ENCODE measurements at regions not wholly inside any gene's neighbourhood (a gene's known extent, or its start where the extent isn't known, plus 50 kb on each side); places are given as distances from the start of the nearest gene placed in this dataset.

- Mint-ChIP-seq H3K27ac (no peak overlapping the region), H3K4me3 (no peak overlapping the region), H3K36me3 (no peaks in the 10 kb centered on the region), H3K9me3 (peaks cover 0 to 7% of the 10 kb centered on the region in 2 donors), H3K4me1 (no peaks in the 10 kb centered on the region), H3K27me3 (ENCODE audit: low read depth in 2 of 2) (no peaks in the 10 kb centered on the region)
- Histone ChIP-seq H3K4me1 (ENCODE audit: control insufficient read depth, insufficient read depth, low read length) (no peaks in the 10 kb centered on the region), H3K27ac (ENCODE audit: low read length) (peak overlapping the region; percentile 21), H3K9me3 (ENCODE audit: control insufficient read depth, insufficient read depth, low read length) (no peaks in the 10 kb centered on the region), H3K36me3 (ENCODE audit: control insufficient read depth, insufficient read depth, low read length) (no peaks in the 10 kb centered on the region), H3K4me3 (ENCODE audit: low read length) (no peak overlapping the region), H3K27me3 (ENCODE audit: control insufficient read depth, insufficient read depth, low read length) (no peaks in the 10 kb centered on the region)
- ATAC-seq: no peak
- no peak for TF ChIP-seq CTCF (IDR thresholded peaks at IDR 0.05)
- WGBS (ENCODE audit: insufficient coverage): 84% methylated on average over 2 of the region's 3 CpGs
- intact Hi-C loops (cut with micrococcal nuclease): no loop called here
- no peak for DNase-seq
Observed at GRCh38 chr12:24379433-24379832, 430.0 kb upstream of the SOX5 start.

GRCh38 chr12:24378548-24379407 lies 429.3 kb upstream of the SOX5 start:
- no peak for TF ChIP-seq CTCF (IDR thresholded peaks at IDR 0.05)
- intact Hi-C loops (cut with micrococcal nuclease): no loop called here
- Histone ChIP-seq H3K27ac (ENCODE audit: low read length) (peak overlapping the region; percentile 37), H3K27me3 (ENCODE audit: control insufficient read depth, insufficient read depth, low read length) (no peaks in the 10 kb centered on the region), H3K9me3 (ENCODE audit: control insufficient read depth, insufficient read depth, low read length) (no peaks in the 10 kb centered on the region), H3K4me1 (ENCODE audit: control insufficient read depth, insufficient read depth, low read length) (no peaks in the 10 kb centered on the region), H3K4me3 (ENCODE audit: low read length) (no peak overlapping the region), H3K36me3 (ENCODE audit: control insufficient read depth, insufficient read depth, low read length) (no peaks in the 10 kb centered on the region)
- Mint-ChIP-seq H3K4me3 (no peak overlapping the region), H3K27ac (no peak overlapping the region), H3K4me1 (no peaks in the 10 kb centered on the region), H3K36me3 (no peaks in the 10 kb centered on the region), H3K9me3 (peaks cover 0 to 4% of the 10 kb centered on the region in 2 donors), H3K27me3 (ENCODE audit: low read depth in 2 of 2) (no peaks in the 10 kb centered on the region)
- no peak for ATAC-seq
- WGBS (ENCODE audit: insufficient coverage): 68% methylated on average over 9 of the region's 10 CpGs
- no peak for DNase-seq

GRCh38 chr12:24374452-24374851 lies 425.0 kb upstream of the SOX5 start:
- no peaks in the 10 kb centered on the region for H3K27me3 Mint-ChIP-seq (ENCODE audit: low read depth in 2 of 2)
- no peak overlapping the region for H3K27ac Mint-ChIP-seq
- Histone ChIP-seq H3K9me3 (ENCODE audit: control insufficient read depth, insufficient read depth, low read length) (no peaks in the 10 kb centered on the region), H3K27ac (ENCODE audit: low read length) (no peak overlapping the region), H3K36me3 (ENCODE audit: control insufficient read depth, insufficient read depth, low read length) (no peaks in the 10 kb centered on the region), H3K4me1 (ENCODE audit: control insufficient read depth, insufficient read depth, low read length) (no peaks in the 10 kb centered on the region), H3K4me3 (ENCODE audit: low read length) (no peak overlapping the region), H3K27me3 (ENCODE audit: control insufficient read depth, insufficient read depth, low read length) (no peaks in the 10 kb centered on the region)
- intact Hi-C loops (cut with micrococcal nuclease): no loop called here
- ATAC-seq: no peak
- H3K9me3 Mint-ChIP-seq: no peaks in the 10 kb centered on the region
- TF ChIP-seq CTCF (IDR thresholded peaks at IDR 0.05): no peak
- H3K36me3 Mint-ChIP-seq: no peaks in the 10 kb centered on the region
- no peaks in the 10 kb centered on the region for H3K4me1 Mint-ChIP-seq
- DNase-seq: no peak
- no peak overlapping the region for H3K4me3 Mint-ChIP-seq

- Mint-ChIP-seq H3K4me1 (no peaks in the 10 kb centered on the region), H3K9me3 (no peaks in the 10 kb centered on the region), H3K4me3 (no peak overlapping the region), H3K27ac (no peak overlapping the region), H3K36me3 (no peaks in the 10 kb centered on the region), H3K27me3 (ENCODE audit: low read depth in 2 of 2) (no peaks in the 10 kb centered on the region)
- no peak for TF ChIP-seq CTCF (IDR thresholded peaks at IDR 0.05)
- no peaks in the 10 kb centered on the region for H3K4me1 ChIP-seq (ENCODE audit: control insufficient read depth, insufficient read depth, low read length)
- H3K4me3 ChIP-seq (ENCODE audit: low read length): no peak overlapping the region
- H3K36me3 ChIP-seq (ENCODE audit: control insufficient read depth, insufficient read depth, low read length): no peaks in the 10 kb centered on the region
- intact Hi-C loops (cut with micrococcal nuclease): no loop called here
- H3K27ac ChIP-seq (ENCODE audit: low read length): no peak overlapping the region
- no peak for DNase-seq
- ATAC-seq: no peak
- 100% methylated on average over 1 of the region's 3 CpGs for WGBS (ENCODE audit: insufficient coverage)
- no peaks in the 10 kb centered on the region for H3K9me3 ChIP-seq (ENCODE audit: control insufficient read depth, insufficient read depth, low read length)
- H3K27me3 ChIP-seq (ENCODE audit: control insufficient read depth, insufficient read depth, low read length): no peaks in the 10 kb centered on the region
Observed at GRCh38 chr12:24373004-24373403, 423.5 kb upstream of the SOX5 start.
